ENCODE measurements at regions not wholly inside any gene's neighbourhood (a gene's known extent, or its start where the extent isn't known, plus 50 kb on each side); places are given as distances from the start of the nearest gene placed in this dataset.

DNA sequence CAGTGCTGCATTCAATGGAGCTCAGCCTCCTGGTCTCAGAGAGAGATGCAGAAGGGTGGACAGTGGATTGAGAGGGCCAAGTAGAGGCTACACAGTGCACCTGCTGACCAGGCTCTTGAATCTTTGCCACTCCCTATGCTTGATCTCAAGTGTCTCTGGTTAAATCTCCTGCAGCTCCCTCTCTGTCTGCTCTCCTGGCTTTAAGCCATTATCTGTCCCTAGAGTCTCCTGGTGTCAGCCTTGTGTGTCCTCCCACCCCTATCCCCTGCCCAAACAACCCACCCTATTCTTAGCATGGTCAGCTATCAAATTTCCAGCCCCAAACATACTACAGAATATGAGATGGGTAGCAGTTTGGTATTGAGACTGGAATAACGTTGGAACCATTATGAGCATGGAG is 479.3 kb upstream of the CELF2 start:
- H3K4me2 ChIP-seq, result no peak overlapping the region
- no peak overlapping the region for H3K4me3 Mint-ChIP-seq
- H3K9me3 ChIP-seq (ENCODE audit: low read depth), result no peaks in the 10 kb centered on the region
- H3K27ac ChIP-seq, result no peak overlapping the region
- H2AFZ ChIP-seq (replicated peaks), result no peak overlapping the region
- no peak overlapping the region for H3K9ac ChIP-seq
- TF ChIP-seq EZH2phosphoT487 (IDR thresholded peaks at IDR 0.05) (no peak), EZH2 (IDR thresholded peaks at IDR 0.05) (no peak), CTCF (IDR thresholded peaks at IDR 0.05) (no peak)
- H3K27ac Mint-ChIP-seq, result no peak overlapping the region
- no peaks in the 10 kb centered on the region for H3K79me2 ChIP-seq (ENCODE audit: low read depth)
- no peak overlapping the region for H3K4me3 ChIP-seq
- H3K36me3 ChIP-seq, result no peaks in the 10 kb centered on the region
- peaks cover 5% of the 10 kb centered on the region for H3K4me1 Mint-ChIP-seq
- no peaks in the 10 kb centered on the region for H4K20me1 ChIP-seq (ENCODE audit: low read depth)
- no peaks in the 10 kb centered on the region for H3K36me3 Mint-ChIP-seq
- no peaks in the 10 kb centered on the region for H3F3A ChIP-seq (ENCODE audit: low read depth)
- peaks cover 6% of the 10 kb centered on the region for H3K27me3 Mint-ChIP-seq (ENCODE audit: insufficient read depth, low read depth)
- peaks cover 5% of the 10 kb centered on the region for H3K9me3 Mint-ChIP-seq
- DNase-seq (ENCODE audit: low spot score), result no peak
- no peaks in the 10 kb centered on the region for H3K27me3 ChIP-seq
- H3K4me1 ChIP-seq, result no peaks in the 10 kb centered on the region

GRCh38 chr10:10540398-10540797 is 477.3 kb upstream of the CELF2 start:
- TF ChIP-seq EZH2 (IDR thresholded peaks at IDR 0.05) (no peak), CTCF (IDR thresholded peaks at IDR 0.05) (no peak), EZH2phosphoT487 (IDR thresholded peaks at IDR 0.05) (no peak)
- Histone ChIP-seq H4K20me1 (ENCODE audit: low read depth) (no peaks in the 10 kb centered on the region), H3K4me1 (peaks cover 8% of the 10 kb centered on the region), H3F3A (ENCODE audit: low read depth) (no peaks in the 10 kb centered on the region), H3K27me3 (no peaks in the 10 kb centered on the region), H3K4me2 (no peak overlapping the region), H3K4me3 (no peak overlapping the region), H2AFZ (replicated peaks) (no peak overlapping the region), H3K27ac (no peak overlapping the region), H3K79me2 (ENCODE audit: low read depth) (no peaks in the 10 kb centered on the region), H3K36me3 (no peaks in the 10 kb centered on the region), H3K9me3 (ENCODE audit: low read depth) (no peaks in the 10 kb centered on the region), H3K9ac (no peak overlapping the region)
- no peaks in the 10 kb centered on the region for H3K36me3 Mint-ChIP-seq
- H3K9me3 Mint-ChIP-seq, result peaks cover 3% of the 10 kb centered on the region
- no peak for DNase-seq (ENCODE audit: low spot score)
- peaks cover under 1% of the 10 kb centered on the region for H3K4me1 Mint-ChIP-seq
- H3K4me3 Mint-ChIP-seq, result no peak overlapping the region
- peaks cover 8% of the 10 kb centered on the region for H3K27me3 Mint-ChIP-seq (ENCODE audit: insufficient read depth, low read depth)
- H3K27ac Mint-ChIP-seq, result no peak overlapping the region

- no peak overlapping the region for H3K4me3 ChIP-seq
- peaks cover 8% of the 10 kb centered on the region for H3K4me1 Mint-ChIP-seq
- H3K36me3 ChIP-seq, result no peaks in the 10 kb centered on the region
- peaks cover 13% of the 10 kb centered on the region for H3K4me1 ChIP-seq
- H3K36me3 Mint-ChIP-seq, result no peaks in the 10 kb centered on the region
- no peaks in the 10 kb centered on the region for H3F3A ChIP-seq (ENCODE audit: low read depth)
- H3K4me3 Mint-ChIP-seq, result no peak overlapping the region
- no peak overlapping the region for H3K9ac ChIP-seq
- no peak overlapping the region for H3K4me2 ChIP-seq
- no peaks in the 10 kb centered on the region for H3K9me3 ChIP-seq (ENCODE audit: low read depth)
- H2AFZ ChIP-seq (replicated peaks), result no peak overlapping the region
- no peaks in the 10 kb centered on the region for H3K9me3 Mint-ChIP-seq
- H3K79me2 ChIP-seq (ENCODE audit: low read depth), result no peaks in the 10 kb centered on the region
- H3K27me3 Mint-ChIP-seq (ENCODE audit: insufficient read depth, low read depth), result peaks cover 2% of the 10 kb centered on the region
- TF ChIP-seq CTCF (IDR thresholded peaks at IDR 0.05) (no peak), EZH2 (IDR thresholded peaks at IDR 0.05) (no peak), EZH2phosphoT487 (IDR thresholded peaks at IDR 0.05) (no peak)
- no peak overlapping the region for H3K27ac ChIP-seq
- no peak overlapping the region for H3K27ac Mint-ChIP-seq
- no peaks in the 10 kb centered on the region for H3K27me3 ChIP-seq
- H4K20me1 ChIP-seq (ENCODE audit: low read depth), result no peaks in the 10 kb centered on the region
- no peak for DNase-seq (ENCODE audit: low spot score)
Measured at GRCh38 chr10:10542477-10542876, 475.2 kb upstream of the CELF2 start.

All from neural progenitor cell (in vitro differentiated cells).